ENCODE measurements at regions not wholly inside any gene's neighbourhood (a gene's known extent, or its start where the extent isn't known, plus 50 kb on each side); places are given as distances from the start of the nearest gene placed in this dataset.

- TF ChIP-seq CTCF (IDR thresholded peaks at IDR 0.05; ENCODE audit: borderline replicate concordance, extremely low read depth, low read length, poor library complexity, severe bottlenecking) (no peak), EZH2 (IDR thresholded peaks at IDR 0.05; ENCODE audit: borderline replicate concordance, low read depth, low read length, severe bottlenecking) (no peak)
Observed at GRCh38 chr3:106328224-106328623, 459.4 kb upstream of the CBLB start.
